Osteoblast (primary cell): ENCODE measurements at regions not wholly inside any gene's neighbourhood (a gene's known extent, or its start where the extent isn't known, plus 50 kb on each side); places are given as distances from the start of the nearest gene placed in this dataset.
"Not testable (repeated sequence)": the region's sequence is repeated elsewhere in the genome, so short reads cannot be mapped to it uniquely, and the experiment has no call there.

Experiments used
- DNase-seq: peaks from one replicate; pipeline ENCODE4 v3.0.0; 2011; ENCODE audit warnings: low spot score, mixed read lengths; ENCODE audit not compliant: insufficient read length; ENCODE audit errors: missing footprints
- H2AFZ ChIP-seq: 2 replicates; pipeline ENCODE4 v1.6.0; 2011; ENCODE audit warnings: mild to moderate bottlenecking, low read length
- H3K27ac ChIP-seq: 2 replicates; pipeline ENCODE4 v1.5.1; 2011; ENCODE audit warnings: mild to moderate bottlenecking, low read depth, low read length, moderate library complexity
- H3K27me3 ChIP-seq: 2 replicates; pipeline ENCODE4 v1.6.0; 2012; ENCODE audit warnings: mild to moderate bottlenecking, control low read depth, inconsistent platforms, low read length, moderate library complexity; ENCODE audit not compliant: insufficient read depth
- H3K36me3 ChIP-seq: 2 replicates; pipeline ENCODE4 v1.5.1; 2011; ENCODE audit warnings: mild to moderate bottlenecking, low read length, control low read depth, moderate library complexity; ENCODE audit not compliant: insufficient read depth
- H3K4me1 ChIP-seq: 2 replicates; pipeline ENCODE4 v1.5.1; 2011; ENCODE audit warnings: mild to moderate bottlenecking, low read length, control low read depth, moderate library complexity; ENCODE audit not compliant: insufficient read depth
- H3K4me2 ChIP-seq: 2 replicates; pipeline ENCODE4 v1.6.0; 2011; ENCODE audit warnings: mild to moderate bottlenecking, low read length; ENCODE audit not compliant: insufficient read depth
- H3K4me3 ChIP-seq: fragments of 200-600 bp; sonication (generic); 3 replicates; pipeline ENCODE4 v1.5.1; 2012; ENCODE audit warnings: mild to moderate bottlenecking, low read length, inconsistent platforms; ENCODE audit not compliant: insufficient read depth
- H3K79me2 ChIP-seq: 2 replicates; pipeline ENCODE4 v1.6.0; 2012; ENCODE audit warnings: mild to moderate bottlenecking, low read length, control low read depth, inconsistent platforms; ENCODE audit not compliant: insufficient read depth
- H3K9me3 ChIP-seq: 2 replicates; pipeline ENCODE4 v1.5.1; 2011; ENCODE audit warnings: low read depth, low read length, control low read depth
- H4K20me1 ChIP-seq: 2 replicates; pipeline ENCODE4 v1.6.0; 2012; ENCODE audit warnings: mild to moderate bottlenecking, low read length, control low read depth; ENCODE audit not compliant: insufficient read depth
- TF ChIP-seq, protein P1 (sequence below): IDR thresholded peaks from 2 replicates; pipeline ENCODE4 v1.5.1; 2011; ENCODE audit warnings: mild to moderate bottlenecking, low read depth, low read length, moderate library complexity; ENCODE audit errors: extremely low read depth

DNA sequence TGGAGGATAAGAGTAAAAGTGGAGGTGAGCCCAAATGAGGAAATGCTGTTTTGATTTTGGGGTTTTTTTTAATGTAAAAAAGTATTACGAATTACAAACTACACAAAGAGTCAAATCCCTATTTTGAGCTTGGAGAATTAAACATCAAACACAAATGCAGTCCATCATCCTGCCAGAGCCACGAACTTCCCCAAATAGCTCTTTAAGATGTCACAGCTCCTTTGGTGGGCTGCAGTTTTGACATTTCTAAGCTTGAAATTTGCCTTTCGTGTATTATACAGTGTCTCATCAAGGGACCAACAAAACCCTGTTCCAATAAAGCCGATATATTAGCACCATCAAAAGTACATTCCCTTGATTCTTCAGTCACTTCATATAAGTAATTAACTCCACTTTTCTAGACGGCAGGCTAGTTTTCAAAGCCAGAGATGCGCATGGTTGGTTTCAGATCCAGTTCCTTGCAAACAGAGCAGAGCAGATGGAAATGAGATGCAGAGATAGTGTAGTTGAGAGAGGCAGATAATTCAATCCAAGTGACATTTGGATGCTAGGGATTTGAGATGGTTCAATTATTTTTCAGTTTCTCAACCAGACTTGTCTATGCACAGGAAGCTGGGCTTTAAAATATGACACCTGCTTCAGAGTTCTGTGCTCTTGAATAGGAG, 580.9 kb downstream of the EDEM1 start:
- Histone ChIP-seq H2AFZ (no peak overlapping the region), H3K79me2 (no peaks in the 10 kb centered on the region), H3K4me1 (no peaks in the 10 kb centered on the region), H3K9me3 (no peaks in the 10 kb centered on the region), H3K27me3 (no peaks in the 10 kb centered on the region), H4K20me1 (no peaks in the 10 kb centered on the region), H3K27ac (no peak overlapping the region), H3K4me2 (no peak overlapping the region), H3K36me3 (no peaks in the 10 kb centered on the region), H3K4me3 (no peak overlapping the region)
- no peak for DNase-seq
- TF ChIP-seq, protein P1, sequence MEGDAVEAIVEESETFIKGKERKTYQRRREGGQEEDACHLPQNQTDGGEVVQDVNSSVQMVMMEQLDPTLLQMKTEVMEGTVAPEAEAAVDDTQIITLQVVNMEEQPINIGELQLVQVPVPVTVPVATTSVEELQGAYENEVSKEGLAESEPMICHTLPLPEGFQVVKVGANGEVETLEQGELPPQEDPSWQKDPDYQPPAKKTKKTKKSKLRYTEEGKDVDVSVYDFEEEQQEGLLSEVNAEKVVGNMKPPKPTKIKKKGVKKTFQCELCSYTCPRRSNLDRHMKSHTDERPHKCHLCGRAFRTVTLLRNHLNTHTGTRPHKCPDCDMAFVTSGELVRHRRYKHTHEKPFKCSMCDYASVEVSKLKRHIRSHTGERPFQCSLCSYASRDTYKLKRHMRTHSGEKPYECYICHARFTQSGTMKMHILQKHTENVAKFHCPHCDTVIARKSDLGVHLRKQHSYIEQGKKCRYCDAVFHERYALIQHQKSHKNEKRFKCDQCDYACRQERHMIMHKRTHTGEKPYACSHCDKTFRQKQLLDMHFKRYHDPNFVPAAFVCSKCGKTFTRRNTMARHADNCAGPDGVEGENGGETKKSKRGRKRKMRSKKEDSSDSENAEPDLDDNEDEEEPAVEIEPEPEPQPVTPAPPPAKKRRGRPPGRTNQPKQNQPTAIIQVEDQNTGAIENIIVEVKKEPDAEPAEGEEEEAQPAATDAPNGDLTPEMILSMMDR = no peak

DNA sequence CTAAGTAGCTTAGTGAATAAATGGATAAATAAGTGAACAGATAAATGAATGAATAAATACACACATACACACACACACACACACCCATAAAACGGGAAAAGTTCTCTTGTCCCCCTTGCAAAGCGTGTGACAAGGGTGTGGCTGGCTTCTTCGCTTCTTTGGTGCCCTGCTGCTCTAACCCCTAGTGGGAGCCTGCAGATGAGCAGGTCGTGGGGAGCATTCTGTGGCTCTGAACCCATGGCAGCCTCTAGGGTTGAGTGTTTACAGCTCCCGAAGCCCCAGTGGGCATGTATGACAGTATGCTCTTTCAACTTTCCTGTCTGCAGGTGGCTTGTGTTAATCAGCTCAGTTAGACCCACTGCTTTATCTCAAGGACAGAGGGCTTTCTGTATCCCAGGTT, 582.3 kb downstream of the EDEM1 start:
- no peaks in the 10 kb centered on the region for H3K4me1 ChIP-seq
- no peaks in the 10 kb centered on the region for H3K9me3 ChIP-seq
- no peaks in the 10 kb centered on the region for H4K20me1 ChIP-seq
- no peaks in the 10 kb centered on the region for H3K79me2 ChIP-seq
- H2AFZ ChIP-seq = no peak overlapping the region
- no peaks in the 10 kb centered on the region for H3K27me3 ChIP-seq
- no peak overlapping the region for H3K4me2 ChIP-seq
- no peaks in the 10 kb centered on the region for H3K36me3 ChIP-seq
- no peak for DNase-seq
- no peak overlapping the region for H3K4me3 ChIP-seq
- no peak overlapping the region for H3K27ac ChIP-seq
- TF ChIP-seq, protein P1 = no peak

DNA sequence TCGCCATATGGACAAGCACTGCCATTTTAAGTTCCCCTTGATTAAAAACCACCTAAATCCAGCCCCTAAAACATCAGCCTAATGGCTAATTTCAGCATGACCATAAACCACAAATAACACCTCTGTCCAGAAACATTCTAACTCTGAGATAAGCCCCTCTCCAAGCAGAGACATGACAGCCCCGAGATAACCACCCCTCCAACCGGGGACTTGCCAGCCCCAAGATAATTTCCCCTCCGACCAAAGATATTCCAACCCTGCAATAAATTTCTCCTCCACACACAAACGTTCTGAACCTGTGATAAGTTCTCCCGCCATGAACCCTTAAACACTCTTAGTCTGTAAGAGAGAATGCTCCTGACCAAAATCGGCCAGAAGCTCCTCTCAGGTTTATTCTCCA, 586.8 kb downstream of the EDEM1 start:
- Histone ChIP-seq H3K79me2 (no peaks in the 10 kb centered on the region), H2AFZ (no peak overlapping the region), H3K9me3 (no peaks in the 10 kb centered on the region), H3K4me1 (no peaks in the 10 kb centered on the region), H3K27me3 (no peaks in the 10 kb centered on the region), H3K36me3 (no peaks in the 10 kb centered on the region), H3K4me3 (no peak overlapping the region), H3K27ac (no peak overlapping the region), H3K4me2 (no peak overlapping the region), H4K20me1 (no peaks in the 10 kb centered on the region)
- TF ChIP-seq, protein P1 = no peak
- no peak for DNase-seq

DNA sequence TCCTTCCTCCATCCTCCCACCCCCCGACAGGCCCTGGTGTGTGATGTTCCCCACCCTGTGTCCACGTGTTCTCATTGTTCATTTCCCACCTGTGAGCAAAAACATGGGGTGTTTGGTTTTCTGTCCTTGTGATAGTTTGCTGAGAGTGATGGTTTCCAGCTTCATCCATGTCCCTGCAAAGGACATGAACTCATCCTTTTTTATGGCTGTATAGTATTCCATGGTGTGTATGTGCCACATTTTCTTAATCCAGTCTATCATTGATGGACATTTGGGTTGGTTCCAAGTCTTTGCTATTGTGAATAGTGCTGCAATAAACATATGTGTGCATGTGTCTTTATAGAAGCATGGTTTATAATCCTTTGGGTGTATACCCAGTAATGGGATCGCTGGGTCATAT, 587.6 kb downstream of the EDEM1 start:
- H2AFZ ChIP-seq, H3K27me3 ChIP-seq, H3K4me3 ChIP-seq, H3K79me2 ChIP-seq, H3K4me2 ChIP-seq, H3K36me3 ChIP-seq, H4K20me1 ChIP-seq, H3K4me1 ChIP-seq, H3K9me3 ChIP-seq, H3K27ac ChIP-seq, DNase-seq: not testable (repeated sequence)
